ENCODE measurements at regions not wholly inside any gene's neighbourhood (a gene's known extent, or its start where the extent isn't known, plus 50 kb on each side); places are given as distances from the start of the nearest gene placed in this dataset.

- TF ChIP-seq POLR2AphosphoS5 (IDR thresholded peaks at IDR 0.05; ENCODE audit: low read depth, low read length), result no peak
- no peak for TF ChIP-seq POLR2A (IDR thresholded peaks at IDR 0.05; ENCODE audit: low read depth, low read length)
These were observed 102.4 kb upstream of the HAND1 start for GRCh38 chr5:154580422-154580821.

All from GM12892 (cell line).